ENCODE measurements at regions not wholly inside any gene's neighbourhood (a gene's known extent, or its start where the extent isn't known, plus 50 kb on each side); places are given as distances from the start of the nearest gene placed in this dataset.
A peak's percentile ranks its signal among the peaks of the same experiment; 100 is the strongest.

GRCh38 chr6:166027761-166028160 is 139.9 kb downstream of the TBXT start:
- Histone ChIP-seq H3K4me1 (ENCODE audit: control insufficient read depth, insufficient read depth, low read length) (no peaks in the 10 kb centered on the region), H3K27ac (ENCODE audit: extremely low read depth, low read depth, low read length) (no peak overlapping the region), H3K36me3 (ENCODE audit: control insufficient read depth in 2 of 2, insufficient read depth in 1 of 2, low read length in 2 of 2) (no peaks in the 10 kb centered on the region), H3K4me3 (ENCODE audit: low read depth, low read length) (no peak overlapping the region), H3K9me3 (ENCODE audit: control insufficient read depth, insufficient read depth, low read depth, low read length) (no peaks in the 10 kb centered on the region)
- POLR2A ChIA-PET, result no interaction called here
- TF ChIP-seq ZNF623 (tag by site-specific recombination; IDR thresholded peaks at IDR 0.05) (no peak), ZSCAN4 (tag by site-specific recombination; IDR thresholded peaks at IDR 0.05) (peak; percentile 60)
- CTCF ChIA-PET, result interaction anchor here (1.9 kb wide), 1 partner anchor 14 kb away, joined by 4 read pairs; no protein-coding TSS in a partner anchor

GRCh38 chr6:166026586-166027126 is 141.0 kb downstream of the TBXT start:
- POLR2A ChIA-PET, result no interaction called here
- CTCF ChIA-PET, result interaction anchor here (1.9 kb wide), 1 partner anchor 13 kb away, joined by 4 read pairs; no protein-coding TSS in a partner anchor
- Histone ChIP-seq H3K27ac (ENCODE audit: extremely low read depth, low read depth, low read length) (no peak overlapping the region), H3K9me3 (ENCODE audit: control insufficient read depth, insufficient read depth, low read depth, low read length) (no peaks in the 10 kb centered on the region), H3K4me3 (ENCODE audit: low read depth, low read length) (no peak overlapping the region), H3K4me1 (ENCODE audit: control insufficient read depth, insufficient read depth, low read length) (no peaks in the 10 kb centered on the region), H3K36me3 (ENCODE audit: control insufficient read depth in 2 of 2, insufficient read depth in 1 of 2, low read length in 2 of 2) (no peaks in the 10 kb centered on the region)
- TF ChIP-seq ZNF112 (tag by site-specific recombination; IDR thresholded peaks at IDR 0.05) (no peak), FEZF1 (tag by site-specific recombination; IDR thresholded peaks at IDR 0.05) (no peak), ZNF660 (tag by site-specific recombination; IDR thresholded peaks at IDR 0.05) (no peak), ZNF670 (tag by site-specific recombination; IDR thresholded peaks at IDR 0.05; ENCODE audit: low read depth) (no peak), ZBTB1 (tag by site-specific recombination; IDR thresholded peaks at IDR 0.05) (no peak), ZNF776 (tag by site-specific recombination; IDR thresholded peaks at IDR 0.05; ENCODE audit: borderline replicate concordance) (no peak), ZNF843 (tag by site-specific recombination; IDR thresholded peaks at IDR 0.05) (no peak), PATZ1 (tag by site-specific recombination; IDR thresholded peaks at IDR 0.05) (no peak), ZNF623 (tag by site-specific recombination; IDR thresholded peaks at IDR 0.05) (no peak), ZBTB26 (tag by site-specific recombination; optimal IDR thresholded peaks at IDR 0.05) (no peak), ZNF792 (tag by site-specific recombination; IDR thresholded peaks at IDR 0.05) (no peak), ZNF521 (tag by site-specific recombination; IDR thresholded peaks at IDR 0.05) (no peak), ZNF398 (tag by site-specific recombination; IDR thresholded peaks at IDR 0.05) (no peak)

- CTCF ChIA-PET, result no interaction called here
- H3K4me1 ChIP-seq (ENCODE audit: control insufficient read depth, insufficient read depth, low read length), result no peaks in the 10 kb centered on the region
- no peak overlapping the region for H3K27ac ChIP-seq (ENCODE audit: extremely low read depth, low read depth, low read length)
- H3K9me3 ChIP-seq (ENCODE audit: control insufficient read depth, insufficient read depth, low read depth, low read length), result no peaks in the 10 kb centered on the region
- POLR2A ChIA-PET, result no interaction called here
- H3K4me3 ChIP-seq (ENCODE audit: low read depth, low read length), result no peak overlapping the region
- no peaks in the 10 kb centered on the region for H3K36me3 ChIP-seq (ENCODE audit: control insufficient read depth in 2 of 2, insufficient read depth in 1 of 2, low read length in 2 of 2)
- TF ChIP-seq ZNF18 (tag by site-specific recombination; IDR thresholded peaks at IDR 0.05) (no peak), ZSCAN23 (tag by site-specific recombination; IDR thresholded peaks at IDR 0.05) (no peak), RBAK (tag by site-specific recombination; IDR thresholded peaks at IDR 0.05) (no peak), KLF7 (tag by site-specific recombination; IDR thresholded peaks at IDR 0.05; ENCODE audit: borderline replicate concordance) (no peak), ZNF423 (tag by site-specific recombination; IDR thresholded peaks at IDR 0.05) (no peak), ZNF394 (tag by site-specific recombination; IDR thresholded peaks at IDR 0.05; ENCODE audit: borderline replicate concordance) (no peak), ZNF223 (tag by site-specific recombination; IDR thresholded peaks at IDR 0.05) (no peak)
Measured at GRCh38 chr6:166025149-166025898, 142.3 kb downstream of the TBXT start.

All from HEK293 (cell line).